ENCODE measurements at regions not wholly inside any gene's neighbourhood (a gene's known extent, or its start where the extent isn't known, plus 50 kb on each side); places are given as distances from the start of the nearest gene placed in this dataset.

DNA sequence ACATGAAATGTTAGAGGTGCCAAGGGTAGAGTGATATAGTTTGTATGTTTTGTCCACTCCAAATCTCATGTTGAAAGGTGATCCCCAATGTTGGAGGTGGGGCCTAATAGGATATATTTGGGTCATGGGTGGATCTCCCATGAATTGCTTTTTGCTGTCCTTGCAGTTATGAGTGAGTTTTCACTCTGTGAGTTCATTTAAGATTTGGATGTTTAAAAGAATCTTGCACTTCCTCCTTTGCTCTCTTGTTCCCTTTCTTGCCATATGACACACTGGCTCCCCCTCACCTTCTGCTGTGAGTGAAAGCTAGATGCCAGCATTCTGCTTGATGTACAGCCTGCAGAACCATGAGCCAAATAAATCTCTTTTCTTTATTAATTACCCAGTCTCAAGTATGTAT lies 269.2 kb downstream of the ZWINT start:
- TF ChIP-seq, protein P1, sequence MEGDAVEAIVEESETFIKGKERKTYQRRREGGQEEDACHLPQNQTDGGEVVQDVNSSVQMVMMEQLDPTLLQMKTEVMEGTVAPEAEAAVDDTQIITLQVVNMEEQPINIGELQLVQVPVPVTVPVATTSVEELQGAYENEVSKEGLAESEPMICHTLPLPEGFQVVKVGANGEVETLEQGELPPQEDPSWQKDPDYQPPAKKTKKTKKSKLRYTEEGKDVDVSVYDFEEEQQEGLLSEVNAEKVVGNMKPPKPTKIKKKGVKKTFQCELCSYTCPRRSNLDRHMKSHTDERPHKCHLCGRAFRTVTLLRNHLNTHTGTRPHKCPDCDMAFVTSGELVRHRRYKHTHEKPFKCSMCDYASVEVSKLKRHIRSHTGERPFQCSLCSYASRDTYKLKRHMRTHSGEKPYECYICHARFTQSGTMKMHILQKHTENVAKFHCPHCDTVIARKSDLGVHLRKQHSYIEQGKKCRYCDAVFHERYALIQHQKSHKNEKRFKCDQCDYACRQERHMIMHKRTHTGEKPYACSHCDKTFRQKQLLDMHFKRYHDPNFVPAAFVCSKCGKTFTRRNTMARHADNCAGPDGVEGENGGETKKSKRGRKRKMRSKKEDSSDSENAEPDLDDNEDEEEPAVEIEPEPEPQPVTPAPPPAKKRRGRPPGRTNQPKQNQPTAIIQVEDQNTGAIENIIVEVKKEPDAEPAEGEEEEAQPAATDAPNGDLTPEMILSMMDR (IDR thresholded peaks at IDR 0.05; ENCODE audit: low read depth, low read length, missing control alignments): no peak
- in situ Hi-C loops (cut with HindIII; ENCODE audit: low pct_ligation_motif_present, low sequenced_read_pairs): no loop called here
- no peak for DNase-seq
- no peaks in the 10 kb centered on the region for H3K27me3 ChIP-seq (replicated peaks)
- H3K4me3 ChIP-seq (ENCODE audit: low read depth, low read length): no peak overlapping the region
- no peak overlapping the region for H3K27ac ChIP-seq
- H3K36me3 ChIP-seq (replicated peaks): no peaks in the 10 kb centered on the region

DNA sequence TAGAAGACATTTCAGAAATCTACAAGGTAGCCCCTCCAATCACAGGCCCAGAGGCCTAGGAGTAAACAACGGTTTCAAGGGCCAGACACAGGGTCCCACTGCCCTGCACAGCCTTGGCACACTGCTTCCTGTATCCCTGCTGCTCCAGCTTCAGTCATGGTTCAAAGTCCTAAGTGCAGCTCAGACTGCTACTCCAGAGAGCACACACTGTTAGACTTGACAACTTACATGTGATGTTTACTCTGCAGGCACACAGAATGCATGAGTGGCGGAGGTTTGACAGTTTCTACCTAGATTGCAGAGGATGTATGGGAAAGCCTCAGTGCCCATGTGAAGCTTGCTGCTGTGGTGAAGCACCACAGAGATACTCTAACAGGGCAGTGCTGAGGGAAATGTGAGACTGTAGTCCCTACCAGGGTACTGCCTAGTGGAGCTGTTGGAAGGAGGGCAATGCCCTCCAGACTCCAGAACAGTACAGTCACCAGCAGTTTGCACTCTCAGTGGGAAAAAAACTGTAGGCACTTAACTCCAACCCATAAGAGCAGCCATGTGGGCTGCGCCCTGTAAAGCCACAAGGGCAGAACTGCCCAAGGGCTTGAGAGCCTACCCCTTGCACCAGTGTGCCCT lies 270.0 kb downstream of the ZWINT start:
- no peak for DNase-seq
- no peaks in the 10 kb centered on the region for H3K27me3 ChIP-seq (replicated peaks)
- no peaks in the 10 kb centered on the region for H3K36me3 ChIP-seq (replicated peaks)
- no peak overlapping the region for H3K4me3 ChIP-seq (ENCODE audit: low read depth, low read length)
- in situ Hi-C loops (cut with HindIII; ENCODE audit: low pct_ligation_motif_present, low sequenced_read_pairs): no loop called here
- no peak overlapping the region for H3K27ac ChIP-seq
- TF ChIP-seq, protein P1 (IDR thresholded peaks at IDR 0.05; ENCODE audit: low read depth, low read length, missing control alignments): no peak

DNA sequence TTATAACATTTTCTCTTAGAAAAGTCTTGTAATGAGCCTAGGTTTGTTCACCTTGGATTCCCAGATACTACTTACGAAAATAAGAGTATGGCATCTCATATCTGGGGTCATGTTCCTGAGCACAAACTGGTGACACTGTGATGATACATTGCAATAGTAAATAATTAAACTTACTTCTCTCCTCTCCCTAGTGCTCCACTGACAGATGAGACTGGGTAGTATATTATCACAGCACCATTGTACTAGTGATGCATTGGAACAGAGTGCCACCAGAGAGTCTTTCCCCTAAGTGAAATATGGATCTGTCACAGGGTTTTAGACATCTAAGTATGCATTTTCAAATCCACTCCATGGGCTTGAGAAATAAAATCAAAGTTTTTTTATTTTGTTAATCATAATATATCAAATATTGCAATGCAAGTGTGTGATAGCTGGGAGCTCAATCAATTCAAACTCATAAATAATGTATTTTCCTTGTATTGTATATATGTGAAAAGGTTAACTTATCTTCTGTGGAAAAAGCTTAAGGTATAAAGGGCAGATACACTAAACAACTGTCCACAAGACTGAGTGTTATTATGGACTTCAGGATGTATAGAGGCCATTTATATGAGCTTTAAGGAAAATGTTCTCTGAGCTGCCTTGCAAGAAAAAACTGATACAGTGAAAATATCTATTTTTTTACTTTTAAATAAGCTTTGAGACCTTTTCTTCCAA lies 275.5 kb downstream of the ZWINT start:
- TF ChIP-seq, protein P1 (IDR thresholded peaks at IDR 0.05; ENCODE audit: low read depth, low read length, missing control alignments): no peak
- in situ Hi-C loops (cut with HindIII; ENCODE audit: low pct_ligation_motif_present, low sequenced_read_pairs): no loop called here
- no peak overlapping the region for H3K4me3 ChIP-seq (ENCODE audit: low read depth, low read length)
- no peak overlapping the region for H3K27ac ChIP-seq
- no peaks in the 10 kb centered on the region for H3K36me3 ChIP-seq (replicated peaks)
- DNase-seq: no peak
- H3K27me3 ChIP-seq (replicated peaks): no peaks in the 10 kb centered on the region

DNA sequence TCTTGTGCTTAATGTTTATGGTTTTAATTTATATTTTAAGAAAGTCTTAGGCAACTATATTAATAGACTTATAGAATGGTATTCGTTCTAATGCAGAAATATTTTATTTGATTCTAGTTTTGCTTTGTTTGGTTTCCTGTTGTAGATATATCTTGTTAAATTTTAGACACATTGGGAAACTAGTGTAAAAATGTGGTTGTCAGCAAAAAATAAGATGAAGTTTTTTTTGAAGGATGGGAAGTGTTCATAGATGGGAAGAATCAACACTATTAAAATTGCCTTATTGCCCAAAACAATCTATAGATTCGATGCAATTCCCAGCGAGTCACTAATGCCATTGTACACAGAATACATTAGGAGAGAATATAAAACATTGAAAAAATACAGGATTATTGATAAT lies 278.9 kb downstream of the ZWINT start:
- no peak overlapping the region for H3K27ac ChIP-seq
- H3K27me3 ChIP-seq (replicated peaks): no peaks in the 10 kb centered on the region
- in situ Hi-C loops (cut with HindIII; ENCODE audit: low pct_ligation_motif_present, low sequenced_read_pairs): no loop called here
- DNase-seq: no peak
- H3K36me3 ChIP-seq (replicated peaks): no peaks in the 10 kb centered on the region
- TF ChIP-seq, protein P1 (IDR thresholded peaks at IDR 0.05; ENCODE audit: low read depth, low read length, missing control alignments): no peak
- no peak overlapping the region for H3K4me3 ChIP-seq (ENCODE audit: low read depth, low read length)

DNA sequence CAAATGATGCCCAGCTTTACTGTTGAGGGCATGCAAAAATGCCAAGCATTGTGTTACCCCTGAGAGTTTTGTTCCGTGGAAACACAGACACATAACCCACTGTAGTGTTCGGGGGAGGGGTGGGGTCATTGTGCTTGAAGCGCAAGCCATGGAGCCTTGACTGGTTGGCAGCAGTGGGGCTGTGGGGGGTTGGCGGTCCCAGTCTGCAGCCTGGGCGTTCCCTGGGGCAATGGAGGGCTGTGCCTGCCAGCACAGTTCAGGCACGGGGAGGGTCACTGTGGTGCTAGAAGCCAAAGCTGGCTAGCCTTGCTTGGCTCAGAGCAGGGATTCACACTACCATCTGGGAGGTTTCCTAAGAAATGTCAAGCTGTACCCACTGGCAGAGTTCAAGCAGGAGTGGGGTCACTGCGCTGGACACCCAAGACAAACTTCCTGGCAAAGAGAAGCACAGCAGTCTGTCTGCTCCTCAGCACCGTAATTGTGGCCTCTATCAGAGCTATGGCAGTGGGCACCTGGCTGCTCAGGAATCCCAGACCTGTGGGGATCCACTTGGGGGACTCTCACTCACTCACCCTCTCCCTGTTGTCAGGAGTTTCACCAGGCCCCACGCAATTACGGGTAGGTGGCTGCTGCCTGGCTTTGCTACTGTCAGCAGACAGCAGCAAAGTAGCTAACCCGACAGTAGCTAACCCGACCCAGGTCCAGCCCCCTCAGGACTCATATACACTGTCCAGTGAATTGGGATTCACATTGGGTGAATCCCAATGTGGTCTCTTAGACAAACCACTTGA lies 292.4 kb downstream of the ZWINT start:
- H3K36me3 ChIP-seq (replicated peaks): no peaks in the 10 kb centered on the region
- H3K27ac ChIP-seq: no peak overlapping the region
- no peak for DNase-seq
- no peak overlapping the region for H3K4me3 ChIP-seq (ENCODE audit: low read depth, low read length)
- in situ Hi-C loops (cut with HindIII; ENCODE audit: low pct_ligation_motif_present, low sequenced_read_pairs): no loop called here
- H3K27me3 ChIP-seq (replicated peaks): no peaks in the 10 kb centered on the region
- TF ChIP-seq, protein P1 (IDR thresholded peaks at IDR 0.05; ENCODE audit: low read depth, low read length, missing control alignments): no peak

All from brain microvascular endothelial cell (primary cell).